Inflammatory macrophage treated with lipopolysaccharide for 4 hours (primary cell): ENCODE measurements at regions not wholly inside any gene's neighbourhood (a gene's known extent, or its start where the extent isn't known, plus 50 kb on each side); places are given as distances from the start of the nearest gene placed in this dataset.
"Not testable (repeated sequence)": the region's sequence is repeated elsewhere in the genome, so short reads cannot be mapped to it uniquely, and the experiment has no call there.

Experiments
- DNase-seq: peaks from one replicate; pipeline ENCODE4 v3.0.0-alpha.2; 2020

GRCh38 chr12:67539946-67540345 is 108.6 kb upstream of the DYRK2 start:
- no peak for DNase-seq

- DNase-seq, result no peak
These were observed 107.5 kb upstream of the DYRK2 start for GRCh38 chr12:67540920-67541624.

- no peak for DNase-seq
These were observed 106.9 kb upstream of the DYRK2 start for GRCh38 chr12:67541625-67541991.

GRCh38 chr12:67543021-67543770 is 105.3 kb upstream of the DYRK2 start:
- no peak for DNase-seq

GRCh38 chr12:67545298-67545697 is 103.2 kb upstream of the DYRK2 start:
- DNase-seq, result no peak

- no peak for DNase-seq
These were observed 101.8 kb upstream of the DYRK2 start for GRCh38 chr12:67546746-67547145.

- DNase-seq, result not testable (repeated sequence)
These were observed 93.3 kb upstream of the DYRK2 start for GRCh38 chr12:67555075-67555717.

- DNase-seq, result no peak
These were observed 89.8 kb upstream of the DYRK2 start for GRCh38 chr12:67558775-67559174.

- no peak for DNase-seq
These were observed 88.8 kb upstream of the DYRK2 start for GRCh38 chr12:67559751-67560150.

- no peak for DNase-seq
These were observed 85.8 kb upstream of the DYRK2 start for GRCh38 chr12:67562513-67563287.

- DNase-seq, result no peak
These were observed 80.5 kb upstream of the DYRK2 start for GRCh38 chr12:67568055-67568454.

GRCh38 chr12:67572492-67572891 is 76.1 kb upstream of the DYRK2 start:
- DNase-seq, result no peak

- DNase-seq, result no peak
These were observed 75.0 kb upstream of the DYRK2 start for GRCh38 chr12:67573566-67573965.

- DNase-seq, result peak; percentile 58
These were observed 69.4 kb upstream of the DYRK2 start for GRCh38 chr12:67578976-67579661.

- DNase-seq, result no peak
These were observed 68.9 kb upstream of the DYRK2 start for GRCh38 chr12:67579662-67580003.

- no peak for DNase-seq
These were observed 66.2 kb upstream of the DYRK2 start for GRCh38 chr12:67582238-67582834.

GRCh38 chr12:67582844-67583243 is 65.7 kb upstream of the DYRK2 start:
- DNase-seq, result no peak

GRCh38 chr12:67586951-67587350 is 61.6 kb upstream of the DYRK2 start:
- no peak for DNase-seq

- no peak for DNase-seq
These were observed 59.5 kb upstream of the DYRK2 start for GRCh38 chr12:67589078-67589477.

- no peak for DNase-seq
These were observed 58.3 kb upstream of the DYRK2 start for GRCh38 chr12:67590149-67590790.

- peak; percentile 64 for DNase-seq
These were observed 56.1 kb upstream of the DYRK2 start for GRCh38 chr12:67592228-67593011.
